GM12874 (cell line): ENCODE measurements at regions not wholly inside any gene's neighbourhood (a gene's known extent, or its start where the extent isn't known, plus 50 kb on each side); places are given as distances from the start of the nearest gene placed in this dataset.
A peak's percentile ranks its signal among the peaks of the same experiment; 100 is the strongest.

Source experiments
- TF ChIP-seq, protein P1 (sequence below): IDR thresholded peaks from 2 replicates; pipeline ENCODE4 v1.5.1; 2011; ENCODE audit warnings: low read depth, mild to moderate bottlenecking, control low read depth, low read length, moderate library complexity; ENCODE audit not compliant: insufficient read depth

DNA sequence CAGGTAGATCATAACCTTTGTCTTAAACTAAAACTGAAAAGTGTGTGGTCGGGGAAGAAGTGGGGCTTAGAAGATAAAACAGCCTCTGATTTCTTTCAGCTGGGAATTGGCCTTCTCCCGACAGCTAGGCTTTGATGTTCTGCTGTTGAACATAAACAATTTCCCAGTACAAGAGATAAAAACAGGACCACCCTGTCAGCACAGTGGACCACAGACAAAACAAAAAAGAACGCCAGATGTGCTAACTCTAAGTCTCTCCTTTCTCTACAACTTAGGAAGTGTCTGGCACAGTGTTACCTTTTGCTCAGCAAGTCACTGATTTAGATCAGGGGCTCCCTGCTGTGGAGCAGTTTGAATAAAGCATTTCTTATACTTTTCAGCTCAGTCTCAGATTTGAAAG lies 87.5 kb upstream of the UXT start:
- TF ChIP-seq, protein P1, sequence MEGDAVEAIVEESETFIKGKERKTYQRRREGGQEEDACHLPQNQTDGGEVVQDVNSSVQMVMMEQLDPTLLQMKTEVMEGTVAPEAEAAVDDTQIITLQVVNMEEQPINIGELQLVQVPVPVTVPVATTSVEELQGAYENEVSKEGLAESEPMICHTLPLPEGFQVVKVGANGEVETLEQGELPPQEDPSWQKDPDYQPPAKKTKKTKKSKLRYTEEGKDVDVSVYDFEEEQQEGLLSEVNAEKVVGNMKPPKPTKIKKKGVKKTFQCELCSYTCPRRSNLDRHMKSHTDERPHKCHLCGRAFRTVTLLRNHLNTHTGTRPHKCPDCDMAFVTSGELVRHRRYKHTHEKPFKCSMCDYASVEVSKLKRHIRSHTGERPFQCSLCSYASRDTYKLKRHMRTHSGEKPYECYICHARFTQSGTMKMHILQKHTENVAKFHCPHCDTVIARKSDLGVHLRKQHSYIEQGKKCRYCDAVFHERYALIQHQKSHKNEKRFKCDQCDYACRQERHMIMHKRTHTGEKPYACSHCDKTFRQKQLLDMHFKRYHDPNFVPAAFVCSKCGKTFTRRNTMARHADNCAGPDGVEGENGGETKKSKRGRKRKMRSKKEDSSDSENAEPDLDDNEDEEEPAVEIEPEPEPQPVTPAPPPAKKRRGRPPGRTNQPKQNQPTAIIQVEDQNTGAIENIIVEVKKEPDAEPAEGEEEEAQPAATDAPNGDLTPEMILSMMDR = no peak

DNA sequence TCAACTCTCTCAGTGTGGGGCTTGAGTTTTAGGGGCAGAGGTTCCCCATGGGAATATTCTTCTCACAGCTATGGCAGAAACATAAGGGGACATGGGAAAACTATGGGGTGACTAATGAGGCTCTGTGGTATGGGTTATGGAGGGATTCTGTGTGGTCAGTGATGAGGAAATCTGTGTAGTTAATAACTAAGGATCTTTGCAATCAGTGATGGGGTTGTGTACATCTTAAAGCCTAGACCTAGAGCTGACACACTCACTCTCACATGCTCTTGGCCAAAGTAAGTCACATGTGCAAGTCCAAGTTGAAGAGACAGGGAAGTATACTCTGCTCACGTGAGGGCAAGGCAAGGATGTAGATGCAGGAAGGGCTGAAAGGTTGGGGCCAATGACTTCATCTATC lies 86.4 kb upstream of the UXT start:
- TF ChIP-seq, protein P1 = no peak

GRCh38 chrX:47743504-47743903 lies 84.5 kb upstream of the UXT start:
- TF ChIP-seq, protein P1 = no peak

GRCh38 chrX:47723689-47724088 lies 64.7 kb upstream of the UXT start:
- TF ChIP-seq, protein P1 = peak; percentile 19; the same call in 1 of the 2 replicates

- TF ChIP-seq, protein P1 = no peak
Measured at GRCh38 chrX:47723083-47723482, 64.1 kb upstream of the UXT start.

DNA sequence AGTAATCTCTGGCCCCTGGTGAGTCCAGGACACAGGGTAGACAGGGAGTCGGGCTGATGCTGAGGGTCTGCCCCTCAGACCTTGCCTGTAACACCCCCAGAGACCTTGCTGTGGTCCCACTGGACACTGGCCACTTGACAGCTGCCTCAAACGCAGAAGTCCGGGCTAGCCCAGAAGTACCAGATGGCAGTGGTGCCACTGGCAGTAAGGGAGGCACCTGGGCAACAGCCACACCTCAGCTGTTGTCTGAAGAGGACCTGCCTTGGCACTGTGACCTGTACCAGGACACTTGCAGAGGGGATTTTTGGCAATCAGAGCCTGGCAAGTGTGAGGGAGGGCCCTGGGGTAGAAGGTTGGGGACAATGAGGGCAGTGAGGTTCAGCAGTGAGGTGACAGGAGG lies 63.3 kb upstream of the UXT start:
- TF ChIP-seq, protein P1 = no peak

DNA sequence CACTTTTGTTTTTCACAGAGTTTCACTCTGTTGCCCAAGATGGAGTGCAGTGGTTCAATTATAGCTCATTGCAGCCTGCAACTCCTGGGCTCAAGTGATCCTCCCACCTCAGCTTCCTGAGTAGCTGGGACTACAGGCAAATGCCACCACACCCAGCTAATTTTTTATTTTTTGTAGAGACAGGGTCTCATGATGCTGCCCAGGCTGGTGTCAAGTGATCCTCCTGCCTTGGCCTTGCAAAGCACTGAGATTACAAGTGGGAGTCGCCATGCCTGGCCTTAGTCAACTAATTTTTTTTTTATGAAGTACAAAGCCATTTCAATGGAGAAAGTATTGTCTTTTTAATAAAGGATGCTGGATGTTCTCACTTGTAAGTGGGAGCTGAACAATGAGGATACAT lies 51.3 kb upstream of the UXT start:
- TF ChIP-seq, protein P1 = no peak
